Endothelial cell of hepatic sinusoid (primary cell): ENCODE measurements at regions not wholly inside any gene's neighbourhood (a gene's known extent, or its start where the extent isn't known, plus 50 kb on each side); places are given as distances from the start of the nearest gene placed in this dataset.

Experiments
- in situ Hi-C: cut with HindIII; loops from 2 replicates; pipeline ENCODE4 v1.10.0; 2017; ENCODE audit warnings: low sequenced_read_pairs

DNA sequence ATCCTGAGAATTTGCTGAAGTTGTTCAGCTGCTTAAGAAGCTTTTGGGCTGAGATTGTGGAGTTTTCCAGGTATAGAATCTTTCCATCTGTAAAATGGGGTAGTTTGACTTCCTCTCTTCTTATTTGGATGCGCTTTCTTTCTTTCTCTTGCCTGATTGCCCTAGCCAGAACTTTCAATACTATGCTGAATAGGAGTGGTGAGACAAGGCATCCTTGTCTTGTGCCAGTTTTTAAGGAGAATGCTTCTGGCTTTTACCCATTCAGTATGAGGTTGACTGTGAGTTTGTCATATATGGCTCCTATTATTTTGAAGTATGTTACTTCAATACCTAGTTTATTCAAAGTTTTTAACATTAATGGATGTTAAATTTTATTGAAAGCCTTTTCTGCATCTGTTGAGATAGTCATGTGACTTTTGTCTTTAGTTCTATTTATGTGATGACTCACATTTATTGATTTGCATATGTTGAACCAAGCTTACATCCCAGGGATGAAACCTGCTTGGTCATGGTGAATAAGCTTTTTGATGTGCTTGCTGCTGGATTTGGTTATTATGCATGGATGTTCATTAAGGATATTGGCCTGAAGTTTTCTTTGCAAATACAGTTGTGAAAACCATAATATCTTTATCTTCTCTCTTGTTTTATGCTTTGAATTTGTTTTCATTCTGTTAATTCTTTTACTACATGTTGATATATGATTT is 573.8 kb upstream of the NDST4 start:
- in situ Hi-C loops, result no loop called here

DNA sequence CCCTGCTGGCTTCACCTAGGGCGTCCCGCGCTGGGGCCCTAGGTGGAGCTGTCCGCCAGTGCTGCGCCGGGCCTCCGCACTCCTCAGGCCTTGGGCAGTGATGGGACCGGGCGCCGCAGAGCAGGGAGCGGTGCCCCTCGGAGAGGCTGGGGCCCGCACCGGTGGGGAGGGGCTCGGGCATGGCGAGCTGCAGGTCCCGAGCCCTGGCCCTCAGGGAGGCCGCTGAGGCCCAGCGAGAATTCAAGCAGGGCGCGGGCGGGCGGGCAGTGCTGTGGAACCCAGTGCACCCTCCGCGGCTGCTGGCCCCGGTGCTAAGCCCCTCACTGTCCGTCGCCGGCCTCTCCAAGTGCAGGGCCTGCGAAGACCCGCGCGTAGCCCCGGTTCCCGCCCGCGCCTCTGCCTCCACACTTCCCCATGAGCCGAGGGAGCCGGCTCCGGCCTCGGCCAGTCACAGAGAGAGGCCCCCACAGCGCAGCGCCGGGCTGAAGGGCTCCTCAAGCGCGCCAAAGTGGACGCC is 565.1 kb upstream of the NDST4 start:
- in situ Hi-C loops, result no loop called here

DNA sequence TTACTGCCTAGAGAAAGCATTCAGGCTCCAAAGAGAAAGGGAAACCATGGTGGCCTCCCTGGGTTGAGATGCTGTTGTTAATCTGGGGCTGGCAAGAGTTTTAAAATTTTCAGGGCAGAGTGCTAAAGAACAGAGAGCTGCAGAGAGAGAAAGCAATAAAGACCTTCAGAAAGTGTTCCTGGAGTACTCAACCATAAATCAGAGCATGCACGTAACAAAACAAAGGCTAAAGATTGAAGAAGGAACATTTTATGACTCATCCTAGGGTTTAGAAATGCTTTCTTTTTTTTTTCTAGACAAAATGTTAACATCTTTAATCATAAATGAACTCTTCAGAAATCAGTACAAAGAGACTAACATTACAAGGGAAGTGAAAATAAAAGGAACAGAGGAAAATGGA is 562.3 kb upstream of the NDST4 start:
- in situ Hi-C loops, result no loop called here

DNA sequence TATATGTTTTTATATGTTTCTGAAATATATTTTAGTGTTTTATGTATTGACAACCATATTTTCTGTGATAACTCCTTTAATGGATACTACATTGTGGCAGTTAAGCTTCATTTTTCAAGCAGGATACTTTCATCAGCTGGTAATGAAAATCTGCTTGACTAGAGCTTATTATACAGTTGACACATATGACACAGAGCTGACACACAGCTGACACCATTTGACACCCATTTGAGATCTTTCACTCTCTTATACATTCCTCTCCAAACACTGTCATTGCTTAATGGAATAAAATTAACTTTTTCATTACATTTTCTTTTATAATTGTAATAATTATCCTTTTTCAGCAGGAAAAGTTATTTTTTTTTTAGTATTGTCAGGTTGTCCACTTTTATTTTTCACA is 561.1 kb upstream of the NDST4 start:
- in situ Hi-C loops, result no loop called here

DNA sequence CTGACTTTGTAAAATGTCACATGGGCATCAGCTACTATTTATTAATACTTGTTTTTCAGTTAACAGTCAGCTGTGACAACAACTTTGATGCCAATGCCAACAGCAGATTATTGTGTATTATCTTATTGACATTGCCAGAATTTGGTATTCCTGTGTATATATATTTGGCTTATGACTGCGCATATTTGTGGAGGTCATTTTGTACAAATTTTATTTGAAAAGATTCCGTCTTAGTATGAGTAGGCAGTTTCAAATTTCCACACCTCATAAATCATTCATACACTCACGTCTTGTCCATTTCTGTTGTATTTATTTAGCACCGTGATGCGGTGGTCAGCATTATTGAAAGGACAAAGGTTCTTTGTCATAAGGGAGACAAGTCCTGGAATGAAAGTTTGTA is 558.2 kb upstream of the NDST4 start:
- in situ Hi-C loops, result no loop called here

DNA sequence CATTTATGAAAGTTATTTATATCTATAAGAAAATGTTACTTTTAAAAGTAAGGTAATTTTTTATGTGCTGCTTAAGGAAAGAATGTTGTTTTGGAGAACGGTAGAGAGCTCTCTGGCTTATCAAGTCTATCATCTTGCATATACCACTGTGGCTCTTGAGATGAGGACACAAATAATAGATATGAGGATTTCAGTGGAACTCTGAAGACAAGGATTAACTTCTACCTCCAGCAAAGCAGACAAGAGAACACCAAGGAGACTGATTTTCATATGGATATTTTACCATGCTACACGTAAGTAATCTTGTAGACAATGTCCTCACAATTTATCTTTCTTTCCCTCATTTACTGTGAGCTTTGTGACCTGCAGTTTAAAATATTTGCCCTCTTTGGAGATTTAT is 557.5 kb upstream of the NDST4 start:
- in situ Hi-C loops, result no loop called here

DNA sequence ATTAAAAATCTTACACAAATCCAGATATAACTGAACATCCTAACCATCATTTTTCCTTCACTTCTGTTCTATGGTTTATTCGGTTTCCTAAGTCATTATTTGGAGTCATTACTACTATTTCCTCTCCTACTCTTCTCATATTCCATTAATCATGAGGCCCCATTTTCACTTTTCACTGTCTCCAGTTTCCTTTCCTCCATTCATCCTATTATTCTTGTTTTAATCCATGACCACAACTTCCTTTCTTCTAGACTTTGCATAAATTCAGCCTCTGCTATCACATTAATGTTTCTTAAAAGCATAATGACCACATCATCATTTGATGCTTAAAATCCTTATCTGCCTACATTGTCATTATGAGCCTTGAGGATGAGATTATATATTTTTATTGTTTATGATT is 555.0 kb upstream of the NDST4 start:
- in situ Hi-C loops, result no loop called here

DNA sequence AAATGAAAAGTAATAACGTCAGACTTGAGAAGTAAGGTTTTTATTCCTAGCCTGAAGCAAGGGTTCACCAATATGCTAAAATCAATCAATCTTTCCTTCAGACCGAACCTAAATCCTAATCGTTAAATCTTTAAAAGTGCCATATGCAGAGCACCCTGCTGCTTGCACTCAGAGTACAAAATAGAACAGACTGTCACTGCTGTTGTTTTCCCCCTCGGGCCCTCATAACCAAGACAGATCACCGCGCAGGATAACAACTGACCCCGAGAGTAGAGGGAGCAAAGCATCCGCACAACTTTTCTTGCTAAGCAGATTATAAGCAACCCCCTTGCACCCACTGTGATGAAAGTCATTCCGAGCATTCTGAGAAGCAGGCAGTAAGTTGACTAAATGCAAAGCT is 550.9 kb upstream of the NDST4 start:
- in situ Hi-C loops, result no loop called here

DNA sequence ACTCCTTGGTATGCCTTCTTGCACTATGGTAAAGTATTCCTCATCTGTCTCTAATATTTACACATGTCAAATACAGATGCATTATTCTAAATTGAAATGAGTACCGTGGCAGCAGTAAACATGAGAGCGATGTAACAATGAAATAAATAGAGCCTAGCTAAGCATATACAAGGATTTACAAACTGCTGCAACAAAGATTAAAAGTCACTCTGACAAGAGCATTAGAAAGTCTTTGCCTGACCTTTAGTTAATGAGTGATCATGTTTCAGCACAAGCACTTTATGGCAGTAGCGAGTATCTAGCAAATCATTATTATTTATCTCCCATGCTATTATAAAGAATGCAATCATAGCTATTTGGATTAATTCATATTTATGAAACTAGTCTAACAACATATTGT is 547.0 kb upstream of the NDST4 start:
- in situ Hi-C loops, result no loop called here

DNA sequence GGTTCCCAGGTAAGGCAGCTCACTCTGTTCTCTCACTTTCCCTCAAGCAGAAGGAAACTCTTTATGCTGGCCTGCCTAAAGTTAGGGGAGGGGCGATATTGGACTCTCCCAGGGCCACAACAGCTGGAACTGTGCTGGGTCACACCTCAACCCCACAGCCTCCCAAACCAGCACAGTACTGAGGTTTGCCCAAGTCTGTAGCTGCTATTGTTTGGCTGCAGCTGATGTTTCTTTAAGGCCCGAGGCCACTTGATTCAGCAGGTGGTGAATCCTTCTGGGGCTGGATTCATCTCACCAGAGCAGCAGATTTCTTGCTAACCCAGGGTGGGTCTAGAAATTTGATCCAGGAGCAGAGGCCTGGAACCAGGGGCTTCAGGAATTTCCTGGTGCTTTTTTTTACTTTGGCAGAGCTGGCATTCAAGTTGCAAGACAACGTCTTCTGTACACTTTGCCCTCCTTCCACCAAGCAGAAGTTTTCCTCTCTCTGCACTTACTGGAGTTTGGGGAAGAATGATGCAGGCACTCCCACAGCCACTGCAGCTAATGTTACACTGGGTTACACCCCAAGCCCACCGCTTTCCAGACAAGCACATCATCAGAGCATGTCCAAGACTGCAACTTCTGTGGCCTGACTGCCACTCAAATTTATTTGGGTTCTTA is 544.7 kb upstream of the NDST4 start:
- in situ Hi-C loops, result no loop called here

DNA sequence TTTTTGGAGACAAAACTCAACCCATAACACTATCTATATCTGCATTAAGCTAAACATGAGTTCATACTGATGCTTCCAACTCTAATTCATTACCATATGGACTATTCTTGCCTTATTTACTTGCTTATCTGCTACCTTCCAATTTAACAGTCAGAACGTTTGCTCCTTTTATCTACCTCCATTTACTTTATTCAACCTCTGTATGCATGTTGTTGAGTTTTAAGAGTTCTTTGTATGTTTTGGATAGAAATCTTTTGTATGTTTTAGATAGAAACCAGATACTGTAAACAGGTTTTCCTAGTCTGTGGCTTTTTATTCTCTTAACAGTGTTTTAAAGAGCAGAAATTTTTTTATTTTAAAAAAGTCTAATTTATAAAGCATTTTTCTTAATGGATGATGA is 542.2 kb upstream of the NDST4 start:
- in situ Hi-C loops, result no loop called here

DNA sequence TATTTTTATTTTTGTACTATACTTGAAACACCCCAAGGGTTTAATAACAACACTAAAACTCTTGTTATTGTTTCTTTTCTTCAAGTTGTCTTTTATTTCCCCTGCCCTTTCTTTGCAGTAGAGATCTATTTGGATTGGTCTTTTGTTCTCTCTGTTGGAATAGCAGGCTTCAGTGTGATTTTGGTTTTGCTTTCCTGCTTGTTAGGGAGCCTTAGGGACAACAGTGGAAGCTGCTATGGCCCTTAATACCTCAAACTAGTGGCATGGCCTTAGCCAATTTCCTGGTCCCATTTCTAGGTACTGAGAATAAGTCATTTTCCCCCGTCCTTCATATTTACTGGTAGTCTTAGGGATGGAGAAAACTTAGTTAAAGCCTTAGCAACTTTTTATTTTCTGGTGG is 535.4 kb upstream of the NDST4 start:
- in situ Hi-C loops, result no loop called here

DNA sequence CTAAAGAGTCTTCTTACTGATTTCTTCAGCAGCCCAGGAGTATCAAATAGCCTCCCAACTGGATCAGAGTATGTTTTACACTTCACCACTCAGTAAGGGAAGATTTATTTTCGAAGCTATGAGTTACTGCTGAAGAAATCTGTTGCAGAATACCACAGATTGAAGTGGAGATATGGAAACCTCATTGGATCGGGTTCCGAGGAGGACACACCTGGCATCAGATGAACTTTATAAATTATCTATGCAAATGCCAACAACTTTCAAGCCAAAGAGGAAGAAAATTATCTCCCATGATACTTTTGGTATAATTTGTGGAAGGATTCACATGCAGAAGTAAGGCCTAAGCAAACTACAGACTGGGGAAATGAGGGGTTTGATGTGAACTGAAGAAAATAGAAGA is 515.9 kb upstream of the NDST4 start:
- in situ Hi-C loops, result no loop called here

DNA sequence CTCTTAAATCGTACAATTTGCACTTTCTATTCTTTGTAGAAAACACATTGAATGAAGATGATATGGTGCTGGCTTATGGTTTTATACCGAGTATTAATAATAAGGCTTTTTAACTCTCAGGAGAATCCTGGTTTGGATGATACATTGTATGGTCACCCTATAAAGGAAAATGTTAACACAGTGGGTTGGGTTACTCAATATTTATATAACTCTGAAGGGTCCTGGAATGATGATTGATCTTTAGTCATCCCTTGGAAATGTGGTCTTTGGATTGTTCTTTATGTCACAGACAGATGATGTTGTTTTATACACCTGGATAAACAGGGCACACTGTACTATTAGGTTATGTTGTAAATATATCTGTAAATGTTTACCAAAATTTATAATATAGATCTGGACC is 496.2 kb upstream of the NDST4 start:
- in situ Hi-C loops, result no loop called here

DNA sequence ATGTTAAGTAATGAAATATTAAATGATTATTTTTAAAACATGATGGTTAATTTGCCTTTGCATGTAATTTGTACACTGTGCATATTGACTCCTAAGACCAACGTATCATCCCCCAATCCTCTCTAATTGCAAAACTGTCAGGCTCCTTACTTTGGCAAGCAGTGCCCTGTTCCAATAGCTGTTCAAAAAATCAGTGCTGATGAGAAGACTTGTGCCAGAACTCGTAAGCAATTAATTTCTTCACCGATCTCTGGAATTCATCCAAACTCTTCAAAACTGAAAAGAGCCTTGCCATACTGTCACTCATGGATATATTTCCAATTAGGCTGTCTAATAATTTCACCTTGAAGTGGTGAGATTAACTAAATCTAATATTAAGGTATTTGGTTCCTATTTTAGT is 493.9 kb upstream of the NDST4 start:
- in situ Hi-C loops, result no loop called here

DNA sequence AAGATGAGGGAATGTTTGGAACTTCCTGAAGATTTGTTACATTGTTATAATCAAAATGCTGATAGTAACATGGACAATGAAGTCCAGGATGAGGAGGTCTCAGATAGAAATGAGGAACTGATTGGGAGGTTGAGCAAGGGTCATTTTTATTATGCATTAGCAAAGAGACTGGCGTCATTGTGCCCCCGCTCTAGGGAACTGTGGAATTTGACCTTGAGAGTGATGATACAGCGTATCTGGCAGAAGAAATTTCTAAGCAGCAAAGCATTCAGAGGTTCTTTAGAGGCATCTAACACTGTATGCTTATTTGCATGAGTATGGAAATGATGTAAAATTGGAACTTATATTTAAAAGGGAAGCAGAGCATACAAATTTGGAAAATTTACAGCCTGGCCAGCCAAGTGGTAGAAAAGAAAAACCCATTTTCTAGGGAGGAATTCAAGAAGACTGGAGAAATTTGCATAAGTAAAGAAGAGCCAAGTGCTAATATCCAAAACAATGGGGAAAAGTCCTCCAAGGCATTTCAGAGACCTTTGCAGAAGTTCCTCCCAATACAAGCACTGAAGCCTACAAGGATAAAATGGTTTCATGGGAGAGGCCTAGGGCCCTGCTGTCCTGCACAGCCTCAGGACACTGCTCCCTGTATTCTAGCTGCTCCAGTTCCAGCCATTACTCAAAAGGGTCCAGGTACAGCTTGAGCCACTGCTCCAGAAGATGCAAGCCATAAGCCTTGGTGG is 483.0 kb upstream of the NDST4 start:
- in situ Hi-C loops, result no loop called here

DNA sequence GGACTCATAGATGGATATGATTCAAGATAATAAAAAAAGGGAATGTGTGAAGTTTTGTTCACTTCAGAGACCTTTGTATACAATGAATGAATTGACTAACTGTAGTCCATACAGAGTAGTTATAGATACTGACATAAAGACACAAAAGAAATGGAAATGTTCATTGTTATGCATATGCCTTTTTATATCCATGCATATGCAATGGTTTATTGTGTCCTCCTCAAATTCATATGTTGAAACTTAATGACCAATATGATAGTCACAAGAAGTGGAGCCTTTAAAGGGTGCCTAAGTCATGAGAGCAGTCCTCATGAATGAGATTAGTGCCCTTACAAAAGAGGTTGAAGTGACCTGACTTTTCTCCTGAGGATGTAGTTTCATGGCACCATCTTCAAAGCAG is 467.5 kb upstream of the NDST4 start:
- in situ Hi-C loops, result no loop called here

DNA sequence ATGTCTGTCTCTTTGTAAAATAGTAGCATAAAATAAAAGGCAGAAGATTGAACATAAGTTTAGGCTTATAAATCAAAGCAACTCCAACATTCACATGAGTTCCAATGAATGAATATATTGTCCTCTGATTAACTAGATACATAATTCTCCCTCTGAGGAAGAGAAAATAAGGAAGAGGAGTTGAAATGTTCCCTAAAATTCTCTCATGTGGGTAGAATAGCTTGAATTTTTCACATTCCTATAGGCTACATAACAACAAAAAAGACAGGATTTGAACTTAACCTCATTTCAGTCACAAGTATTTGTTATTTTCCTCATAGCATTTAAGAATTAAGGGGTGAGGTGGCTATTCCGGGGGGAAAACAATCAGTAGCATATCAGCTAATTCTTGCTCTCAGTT is 462.4 kb upstream of the NDST4 start:
- in situ Hi-C loops, result no loop called here

DNA sequence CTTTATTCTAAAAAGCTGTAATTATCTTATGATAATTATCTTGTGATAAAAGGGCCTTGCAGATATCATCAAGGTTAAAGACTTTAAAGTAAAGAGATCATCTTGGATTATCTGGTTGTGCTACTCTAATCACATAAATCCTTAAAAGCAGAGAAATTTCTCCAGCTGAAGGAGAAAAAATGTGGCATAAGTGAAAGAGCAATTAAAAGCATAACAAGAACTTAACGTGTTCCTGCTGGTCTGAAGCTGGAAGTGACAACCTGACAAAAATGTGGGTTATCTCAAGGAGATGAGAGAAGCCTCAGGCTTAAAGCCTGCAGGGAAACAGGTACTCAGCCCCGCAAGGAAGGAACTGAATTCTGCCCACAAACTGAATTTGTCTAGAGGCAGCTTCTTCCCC is 449.1 kb upstream of the NDST4 start:
- in situ Hi-C loops, result no loop called here

DNA sequence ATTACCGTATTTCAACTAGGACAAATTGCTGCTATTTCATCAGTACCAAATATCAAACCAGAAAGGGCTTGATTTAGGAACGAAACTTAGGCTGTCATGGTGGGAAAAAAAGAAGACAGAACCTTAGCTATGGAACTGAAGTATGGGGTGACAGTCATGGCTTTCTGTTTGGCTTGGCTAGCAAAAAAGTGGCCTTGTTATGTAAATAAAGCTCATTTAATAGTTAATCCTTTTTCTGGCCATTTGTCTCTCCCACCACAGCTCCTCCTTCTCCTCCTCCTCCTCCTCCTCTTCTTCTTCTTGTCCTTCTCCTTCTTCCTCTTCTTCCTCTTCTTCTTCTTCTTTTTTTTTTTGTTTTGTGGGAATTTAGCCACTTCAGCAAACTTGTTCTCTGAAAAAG is 434.7 kb upstream of the NDST4 start:
- in situ Hi-C loops, result no loop called here

DNA sequence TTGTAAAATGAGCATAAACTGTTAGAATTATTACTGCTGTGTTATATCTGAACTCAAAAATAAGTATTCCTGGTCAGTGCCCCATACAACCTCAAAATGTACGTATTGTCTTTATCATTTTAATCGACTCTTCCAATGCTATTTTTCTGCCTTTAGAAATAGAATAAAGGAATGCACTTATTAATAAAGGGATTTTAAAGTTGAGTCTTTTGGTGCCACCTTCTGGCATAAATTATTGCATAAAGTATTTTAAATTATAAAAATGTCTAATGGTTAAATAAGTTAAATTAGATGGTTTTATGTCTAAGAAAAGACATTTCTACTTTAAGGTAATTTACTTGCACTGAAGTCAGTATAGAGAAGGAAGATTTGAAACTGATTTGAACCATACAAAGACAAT is 424.0 kb upstream of the NDST4 start:
- in situ Hi-C loops, result no loop called here

DNA sequence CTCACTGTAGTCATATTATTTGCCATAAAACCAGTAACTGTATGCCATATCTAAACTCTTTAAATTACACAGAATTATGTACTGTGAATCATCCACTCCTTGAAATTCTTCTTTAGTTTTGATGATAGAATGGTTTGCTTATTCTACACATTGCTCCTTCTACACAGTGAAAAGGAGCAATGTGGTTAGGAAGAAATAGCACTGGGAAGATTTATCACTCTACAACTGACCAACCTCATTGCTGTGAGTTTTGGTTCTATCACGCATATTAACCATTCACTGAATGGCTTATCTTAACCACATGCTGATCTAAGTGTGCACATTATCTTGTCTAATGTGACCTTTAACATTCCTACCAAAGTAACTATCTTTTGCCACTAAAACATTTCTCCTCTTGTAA is 415.7 kb upstream of the NDST4 start:
- in situ Hi-C loops, result no loop called here
